GM12878 (cell line): ENCODE measurements at regions not wholly inside any gene's neighbourhood (a gene's known extent, or its start where the extent isn't known, plus 50 kb on each side); places are given as distances from the start of the nearest gene placed in this dataset.

Experiments used
- ATAC-seq: fragments of 200-7000 bp; cut with Tn5 transposase; 3 replicates; pipeline ENCODE4 v1.9.1; 2020; ENCODE audit warnings: mild to moderate bottlenecking, moderate library complexity
- BruUV-seq: library from RNA; stranded (reverse); fragments of 400-500 nt; replicated peaks from 2 replicates; lab custom pipeline; 2021; lab: Mats Ljungman, UMichigan
- CTCF ChIA-PET: fragments of 300-600 bp; sonication (Branson Sonifier 250); formaldehyde crosslinking; extraction: SDS; loops from one replicate; lab custom pipeline; 2021; ENCODE audit warnings: inconsistent platforms; lab: Yijun Ruan, JAX
- POLR2A ChIA-PET: fragments of 350-600 bp; formaldehyde crosslinking; extraction: SDS; loops from one replicate; lab custom pipeline; 2021; ENCODE audit warnings: inconsistent platforms; lab: Charles Lee
- RAD21 ChIA-PET: fragments of 300-600 bp; sonication (Branson Sonifier 250); formaldehyde crosslinking; loops from one replicate; lab custom pipeline; 2023; ENCODE audit warnings: antibody characterized with exemption; ENCODE audit not compliant: unreplicated experiment; lab: Charles Lee
- SMC1A ChIA-PET: fragments of 300-600 bp; sonication (Branson Sonifier 250); formaldehyde crosslinking; loops from one replicate; lab custom pipeline; 2023; ENCODE audit not compliant: unreplicated experiment, uncharacterized antibody; lab: Charles Lee
- DNase-seq: peaks from one replicate; pipeline ENCODE4 v3.0.0-alpha.2; 2011; ENCODE audit warnings: low read depth, low spot score
- FAIRE-seq: peaks from 3 replicates; lab custom pipeline; 2011; peaks lifted over from hg19 to GRCh38; lab: Jason Lieb, UNC
- H2AFZ ChIP-seq: 2 replicates; pipeline ENCODE4 v1.6.0; 2011; ENCODE audit warnings: low read depth, low read length, control low read depth; ENCODE audit not compliant: control insufficient read depth
- H3K27ac ChIP-seq: 2 replicates; pipeline ENCODE4 v1.5.1; 2011; ENCODE audit warnings: control low read depth; ENCODE audit not compliant: control insufficient read depth, insufficient read depth
- H3K27me3 ChIP-seq, 2 experiments: replicated peaks in 1 of 2; 2 replicates each; pipeline versions ENCODE4 v1.6.0 to v1.6.1; 2011; ENCODE audit warnings: low read length in 1 of 2; ENCODE audit not compliant: control insufficient read depth in 2 of 2, insufficient read depth in 2 of 2
- H3K36me3 ChIP-seq, 2 experiments: 2 replicates each; pipeline ENCODE4 v1.5.1; 2011; ENCODE audit warnings: low read length in 1 of 2; ENCODE audit not compliant: control insufficient read depth in 2 of 2, insufficient read depth in 2 of 2
- H3K4me1 ChIP-seq: 2 replicates; pipeline ENCODE4 v1.6.1; 2011; ENCODE audit warnings: mild to moderate bottlenecking, low read length, moderate library complexity, mixed read lengths; ENCODE audit not compliant: control insufficient read depth, insufficient read depth
- H3K4me2 ChIP-seq: 2 replicates; pipeline ENCODE4 v1.6.0; 2011; ENCODE audit warnings: control low read depth; ENCODE audit not compliant: control insufficient read depth, insufficient read depth
- H3K4me3 ChIP-seq: fragments of 200-600 bp; sonication (generic); 2 replicates; pipeline ENCODE4 v1.5.1; 2016
- H3K79me2 ChIP-seq: 2 replicates; pipeline ENCODE4 v1.6.0; 2011; ENCODE audit warnings: low read length; ENCODE audit not compliant: control insufficient read depth, insufficient read depth
- H3K9ac ChIP-seq: 2 replicates; pipeline ENCODE4 v1.8.0; 2011; ENCODE audit warnings: low read length, control low read depth, mixed read lengths; ENCODE audit not compliant: control insufficient read depth, insufficient read depth
- H3K9me3 ChIP-seq: replicated peaks from 3 replicates; pipeline ENCODE4 v1.5.1; 2011; ENCODE audit warnings: mild to moderate bottlenecking, low read length; ENCODE audit not compliant: control insufficient read depth, insufficient read depth
- H4K20me1 ChIP-seq: 2 replicates; pipeline ENCODE4 v1.6.0; 2011; ENCODE audit not compliant: control insufficient read depth, insufficient read depth
- CHD4 ChIP-seq: fragments of 200-600 bp; sonication (generic); IDR thresholded peaks from 2 replicates; pipeline ENCODE4 v1.6.1; 2016; ENCODE audit warnings: mild to moderate bottlenecking
- CTCF ChIP-seq, 3 experiments: IDR thresholded peaks in 2 of 3; conservative IDR thresholded peaks in 1 of 3; 2 replicates each; pipeline ENCODE4 v1.5.1; 2011; ENCODE audit warnings: low read depth in 3 of 3, low read length in 3 of 3, mild to moderate bottlenecking in 3 of 3, control low read depth in 2 of 3, moderate library complexity in 2 of 3, inconsistent platforms in 1 of 3, mixed read lengths in 1 of 3; ENCODE audit not compliant: control insufficient read depth in 2 of 3, insufficient read depth in 1 of 3; ENCODE audit errors: extremely low read depth in 1 of 3
- GATAD2B ChIP-seq: fragments of 450-650 bp; conservative IDR thresholded peaks from 2 replicates; pipeline ENCODE4 v1.6.1; 2017; ENCODE audit warnings: low read depth, mild to moderate bottlenecking, moderate library complexity
- IKZF2 ChIP-seq, 2 experiments: fragments of 450-650 bp; IDR thresholded peaks; 2 replicates each; pipeline ENCODE4 v1.6.1; 2017; ENCODE audit warnings: mild to moderate bottlenecking in 2 of 2, moderate library complexity in 2 of 2
- POLR2AphosphoS5 ChIP-seq: IDR thresholded peaks from 2 replicates; pipeline ENCODE4 v1.6.1; 2011; ENCODE audit warnings: mild to moderate bottlenecking, low read length, inconsistent platforms
- RAD21 ChIP-seq: IDR thresholded peaks from 2 replicates; pipeline ENCODE4 v1.6.1; 2011; ENCODE audit warnings: mild to moderate bottlenecking, low read depth, low read length, moderate library complexity; ENCODE audit not compliant: insufficient read depth
- SMC3 ChIP-seq: IDR thresholded peaks from 2 replicates; pipeline ENCODE4 v1.6.1; 2011; ENCODE audit warnings: low read length, improper control_type of control experiment, borderline replicate concordance
- SPI1 ChIP-seq: IDR thresholded peaks from 2 replicates; pipeline ENCODE4 v1.6.1; 2011; ENCODE audit warnings: low read depth, mild to moderate bottlenecking, low read length, moderate library complexity, borderline replicate concordance; ENCODE audit not compliant: insufficient read depth
- WRNIP1 ChIP-seq: IDR thresholded peaks from 2 replicates; pipeline ENCODE4 v1.6.1; 2011; ENCODE audit warnings: low read depth, low read length, improper control_type of control experiment, borderline replicate concordance
- ZBTB33 ChIP-seq: fragments of 450-650 bp; IDR thresholded peaks from 2 replicates; pipeline ENCODE4 v1.6.1; 2017; ENCODE audit warnings: mild to moderate bottlenecking
- WGBS: methylation state at CpG from one replicate; pipeline ENCODE4 v1.1.6; 2016; ENCODE audit warnings: low lambda C conversion rate; ENCODE audit not compliant: insufficient replicate concordance, insufficient coverage; ENCODE audit errors: missing lambda C conversion rate; 5-methylcytosine and 5-hydroxymethylcytosine counted together
- in situ Hi-C: fragments of 300-500 bp; cut with MboI; formaldehyde crosslinking; loops from 9 replicates; pipeline ENCODE4 v1.14.3; 2018; ENCODE audit warnings: mixed read lengths
- intact Hi-C: fragments of 100-400 bp; cut with micrococcal nuclease; formaldehyde crosslinking; loops from one replicate; pipeline ENCODE4 v1.14.2; 2022; ENCODE audit not compliant: unreplicated experiment

GRCh38 chr15:56821721-56822425 lies 88.6 kb upstream of the ZNF280D start:
- Histone ChIP-seq H3K9me3 (no peaks in the 10 kb centered on the region), H3K9ac (no peak overlapping the region), H2AFZ (peak overlapping the region; percentile 61), H3K4me1 (no peaks in the 10 kb centered on the region), H3K4me2 (no peak overlapping the region), H3K36me3 (no peaks in the 10 kb centered on the region), H3K4me3 (no peak overlapping the region), H3K27ac (no peak overlapping the region), H3K79me2 (no peaks in the 10 kb centered on the region), H4K20me1 (no peaks in the 10 kb centered on the region), H3K27me3 (no peaks in the 10 kb centered on the region; a peak in 1 of 4 replicates)
- in situ Hi-C loops (loop anchor here (25.0 kb wide), 1 partner anchor 715 kb away; no protein-coding TSS in a partner anchor), intact Hi-C loops (loop anchor here (1.0 to 5.0 kb wide), 5 partner anchors 47 to 705 kb away; no protein-coding TSS in a partner anchor)
- peak; percentile 88 for FAIRE-seq
- ChIA-PET POLR2A (no interaction called here), SMC1A (interaction anchor here (0.6 to 3.0 kb wide), 16 partner anchors 18 to 706 kb away, joined by 3 to 21 read pairs (median 3); no protein-coding TSS in a partner anchor), CTCF (interaction anchor here (0.7 to 3.1 kb wide), 19 partner anchors 13 to 706 kb away, joined by 3 to 26 read pairs (median 5); no protein-coding TSS in a partner anchor), RAD21 (interaction anchor here (0.6 to 2.2 kb wide), 9 partner anchors 44 to 707 kb away, joined by 3 to 8 read pairs (median 5); no protein-coding TSS in a partner anchor)
- BruUV-seq, result no TSS peak
- DNase-seq, result no peak
- 14% methylated on average over 3 of the region's 3 CpGs for WGBS
- no peak for TF ChIP-seq IKZF2 (IDR thresholded peaks at IDR 0.05)
- TF ChIP-seq SMC3, result peak; percentile 71
- no peak for TF ChIP-seq CHD4
- TF ChIP-seq ZBTB33, result no peak
- TF ChIP-seq SPI1, result no peak
- peak; percentile 88 for TF ChIP-seq RAD21
- TF ChIP-seq WRNIP1, result no peak
- TF ChIP-seq CTCF (IDR thresholded peaks at IDR 0.05 in 2 of 3, conservative IDR thresholded peaks at IDR 0.05 in 1 of 3; ENCODE audit: control insufficient read depth in 2 of 3, extremely low read depth in 1 of 3, insufficient read depth in 1 of 3, low read depth in 3 of 3, low read length in 3 of 3), result peak; percentile 65 to 67 (median 66)
- no peak for TF ChIP-seq POLR2AphosphoS5
- TF ChIP-seq GATAD2B, result no peak
- peak; percentile 98 for ATAC-seq
